DOHH2 (cell line): ENCODE measurements at regions not wholly inside any gene's neighbourhood (a gene's known extent, or its start where the extent isn't known, plus 50 kb on each side); places are given as distances from the start of the nearest gene placed in this dataset.

ENCODE experiments used
- H3F3A ChIP-seq: fragments of 200-600 bp; sonication (generic), shearing (Covaris generic); 2 replicates; pipeline ENCODE4 v1.6.0; 2016; ENCODE audit warnings: antibody characterized with exemption, mild to moderate bottlenecking; ENCODE audit not compliant: control insufficient read depth, insufficient read depth
- H3K27ac ChIP-seq: fragments of 200-600 bp; sonication (generic); 2 replicates; pipeline ENCODE4 v1.5.1; 2014; ENCODE audit warnings: low read depth, mild to moderate bottlenecking, low read length, moderate library complexity
- H3K27me3 ChIP-seq: fragments of 200-600 bp; sonication (generic); 2 replicates; pipeline ENCODE4 v1.6.1; 2014; ENCODE audit warnings: mild to moderate bottlenecking, low read length, mixed read lengths; ENCODE audit not compliant: control insufficient read depth
- H3K36me3 ChIP-seq: fragments of 200-600 bp; sonication (generic); 2 replicates; pipeline ENCODE4 v1.6.1; 2014; ENCODE audit warnings: mild to moderate bottlenecking, low read length, moderate library complexity, mixed read lengths; ENCODE audit not compliant: control insufficient read depth
- H3K4me1 ChIP-seq: fragments of 200-600 bp; sonication (generic); 2 replicates; pipeline ENCODE4 v1.6.1; 2014; ENCODE audit warnings: mild to moderate bottlenecking, low read length, mixed read lengths; ENCODE audit not compliant: control insufficient read depth
- H3K4me2 ChIP-seq: fragments of 200-600 bp; sonication (generic); 2 replicates; pipeline ENCODE4 v1.6.0; 2014; ENCODE audit warnings: mild to moderate bottlenecking, low read length, moderate library complexity
- H3K4me3 ChIP-seq: fragments of 200-600 bp; sonication (generic); 2 replicates; pipeline ENCODE4 v1.5.1; 2014; ENCODE audit warnings: mild to moderate bottlenecking, low read length, mixed read lengths
- H3K79me2 ChIP-seq: fragments of 200-600 bp; sonication (generic); 2 replicates; pipeline ENCODE4 v1.6.1; 2014; ENCODE audit warnings: mild to moderate bottlenecking, low read length, mixed read lengths; ENCODE audit not compliant: control insufficient read depth
- H3K9me2 ChIP-seq: fragments of 200-600 bp; sonication (generic); replicated peaks from 2 replicates; pipeline ENCODE4 v1.6.1; 2014; ENCODE audit warnings: mild to moderate bottlenecking, low read length, mixed read lengths; ENCODE audit not compliant: control insufficient read depth
- H3K9me3 ChIP-seq: fragments of 200-600 bp; sonication (generic); 2 replicates; pipeline ENCODE4 v1.6.1; 2014; ENCODE audit warnings: antibody characterized with exemption, low read length, mixed read lengths; ENCODE audit not compliant: control insufficient read depth, insufficient read depth
- H4K20me1 ChIP-seq: fragments of 200-600 bp; sonication (generic); 2 replicates; pipeline ENCODE4 v1.6.0; 2014; ENCODE audit warnings: low read depth, mild to moderate bottlenecking, antibody characterized with exemption, low read length, moderate library complexity; ENCODE audit not compliant: control insufficient read depth, insufficient read depth
- EZH2phosphoT487 ChIP-seq: fragments of 200-600 bp; sonication (generic); IDR thresholded peaks from 2 replicates; pipeline ENCODE4 v1.6.1; 2017; ENCODE audit warnings: borderline replicate concordance, mild to moderate bottlenecking, antibody characterized with exemption, low read length, moderate library complexity, mixed read lengths
- TF ChIP-seq, protein P1 (sequence below): fragments of 200-600 bp; sonication (generic); IDR thresholded peaks from one replicate; pipeline ENCODE4 v1.5.1; 2014; ENCODE audit warnings: antibody characterized with exemption, mild to moderate bottlenecking, low read depth, low read length; ENCODE audit not compliant: poor library complexity, severe bottlenecking

DNA sequence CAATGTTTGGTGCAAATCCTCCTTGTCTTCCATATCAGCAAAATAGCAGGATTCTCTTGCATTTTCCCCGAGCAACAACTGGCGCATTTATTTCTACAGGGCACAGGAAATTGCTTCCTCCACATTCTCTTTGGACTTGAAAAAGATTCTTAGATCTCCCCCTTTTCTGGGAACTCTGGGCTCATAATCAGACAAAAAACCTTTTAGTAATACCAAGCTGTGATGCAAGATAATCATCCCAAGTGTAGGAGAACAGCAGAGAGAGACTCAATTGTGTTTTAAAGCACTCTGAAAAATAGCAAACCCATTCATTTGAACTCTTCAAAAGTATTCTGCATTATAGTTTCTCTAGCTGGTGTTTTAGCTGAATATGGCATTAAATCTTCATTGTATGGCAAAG lies 419.6 kb upstream of the NPVF start:
- Histone ChIP-seq H3K4me3 (no peak overlapping the region), H3K4me2 (no peak overlapping the region), H3K79me2 (no peaks in the 10 kb centered on the region), H3K9me3 (no peaks in the 10 kb centered on the region), H3K9me2 (no peaks in the 10 kb centered on the region), H3K4me1 (no peaks in the 10 kb centered on the region), H3K27ac (no peak overlapping the region), H4K20me1 (no peaks in the 10 kb centered on the region), H3K27me3 (peaks cover 8% of the 10 kb centered on the region; the same call in 1 of the 2 replicates), H3F3A (no peaks in the 10 kb centered on the region), H3K36me3 (no peaks in the 10 kb centered on the region)
- TF ChIP-seq EZH2phosphoT487: no peak
- TF ChIP-seq, protein P1, sequence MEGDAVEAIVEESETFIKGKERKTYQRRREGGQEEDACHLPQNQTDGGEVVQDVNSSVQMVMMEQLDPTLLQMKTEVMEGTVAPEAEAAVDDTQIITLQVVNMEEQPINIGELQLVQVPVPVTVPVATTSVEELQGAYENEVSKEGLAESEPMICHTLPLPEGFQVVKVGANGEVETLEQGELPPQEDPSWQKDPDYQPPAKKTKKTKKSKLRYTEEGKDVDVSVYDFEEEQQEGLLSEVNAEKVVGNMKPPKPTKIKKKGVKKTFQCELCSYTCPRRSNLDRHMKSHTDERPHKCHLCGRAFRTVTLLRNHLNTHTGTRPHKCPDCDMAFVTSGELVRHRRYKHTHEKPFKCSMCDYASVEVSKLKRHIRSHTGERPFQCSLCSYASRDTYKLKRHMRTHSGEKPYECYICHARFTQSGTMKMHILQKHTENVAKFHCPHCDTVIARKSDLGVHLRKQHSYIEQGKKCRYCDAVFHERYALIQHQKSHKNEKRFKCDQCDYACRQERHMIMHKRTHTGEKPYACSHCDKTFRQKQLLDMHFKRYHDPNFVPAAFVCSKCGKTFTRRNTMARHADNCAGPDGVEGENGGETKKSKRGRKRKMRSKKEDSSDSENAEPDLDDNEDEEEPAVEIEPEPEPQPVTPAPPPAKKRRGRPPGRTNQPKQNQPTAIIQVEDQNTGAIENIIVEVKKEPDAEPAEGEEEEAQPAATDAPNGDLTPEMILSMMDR: no peak

DNA sequence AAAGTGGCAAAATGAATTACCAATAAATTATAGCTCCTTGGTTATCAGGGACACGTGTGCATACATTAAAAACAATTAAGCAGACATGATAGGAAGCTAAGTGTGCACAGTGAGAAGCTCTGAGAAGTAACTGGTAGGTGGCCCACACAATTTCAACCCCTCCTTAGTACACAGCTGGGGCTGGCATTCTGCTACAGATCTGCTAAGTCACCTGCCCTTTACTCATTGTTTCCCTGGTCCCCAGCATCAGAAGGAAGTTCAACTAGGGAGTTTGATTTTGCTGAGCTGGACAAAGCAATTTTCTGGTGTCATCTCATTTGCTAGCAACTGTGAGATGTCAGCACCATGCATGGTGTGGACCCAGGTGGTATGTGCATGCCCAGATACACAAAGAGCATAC lies 424.1 kb upstream of the NPVF start:
- Histone ChIP-seq H3K36me3 (no peaks in the 10 kb centered on the region), H3K9me2 (no peaks in the 10 kb centered on the region), H3K79me2 (no peaks in the 10 kb centered on the region), H3K9me3 (no peaks in the 10 kb centered on the region), H3K4me2 (no peak overlapping the region), H3F3A (no peaks in the 10 kb centered on the region), H3K4me3 (no peak overlapping the region), H3K4me1 (no peaks in the 10 kb centered on the region), H4K20me1 (no peaks in the 10 kb centered on the region), H3K27ac (no peak overlapping the region), H3K27me3 (peaks cover 17% of the 10 kb centered on the region; the same call in 1 of the 2 replicates)
- TF ChIP-seq, protein P1: no peak
- no peak for TF ChIP-seq EZH2phosphoT487

DNA sequence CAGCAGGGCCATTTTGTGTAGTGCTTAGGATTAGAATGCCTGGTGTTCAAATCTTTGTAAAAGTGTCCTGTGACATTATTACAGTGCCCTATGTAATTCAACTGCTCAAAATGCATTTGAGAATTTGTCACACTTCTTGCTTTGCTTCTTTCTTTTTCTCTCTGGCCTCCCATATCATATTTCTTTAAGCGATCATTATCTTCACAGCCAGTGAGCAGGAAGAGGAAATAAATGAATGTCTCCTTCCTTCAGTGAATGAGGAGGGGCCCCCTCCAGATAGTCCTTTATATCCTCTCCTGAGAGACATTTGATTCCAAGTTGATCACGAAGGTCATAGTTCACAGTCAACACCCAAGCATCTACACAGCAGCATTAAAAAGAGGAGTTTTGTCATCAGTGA lies 425.1 kb upstream of the NPVF start:
- no peaks in the 10 kb centered on the region for H3F3A ChIP-seq
- peaks cover 23% of the 10 kb centered on the region; the same call in 1 of the 2 replicates for H3K27me3 ChIP-seq
- TF ChIP-seq, protein P1: no peak
- TF ChIP-seq EZH2phosphoT487: no peak
- no peaks in the 10 kb centered on the region for H4K20me1 ChIP-seq
- no peaks in the 10 kb centered on the region for H3K36me3 ChIP-seq
- H3K4me1 ChIP-seq: no peaks in the 10 kb centered on the region
- no peaks in the 10 kb centered on the region for H3K9me2 ChIP-seq
- no peaks in the 10 kb centered on the region for H3K9me3 ChIP-seq
- H3K4me2 ChIP-seq: no peak overlapping the region
- no peak overlapping the region for H3K27ac ChIP-seq
- H3K4me3 ChIP-seq: no peak overlapping the region
- no peaks in the 10 kb centered on the region for H3K79me2 ChIP-seq
